Astrocyte (in vitro differentiated cells and primary cell): ENCODE measurements at regions not wholly inside any gene's neighbourhood (a gene's known extent, or its start where the extent isn't known, plus 50 kb on each side); places are given as distances from the start of the nearest gene placed in this dataset.

ENCODE experiments used
- DNase-seq: peaks from one replicate; pipeline ENCODE4 v3.0.0-alpha.2; 2010; ENCODE audit warnings: low read depth
- FAIRE-seq: peaks from 2 replicates; lab custom pipeline; 2011; peaks lifted over from hg19 to GRCh38; lab: Jason Lieb, UNC
- H2AFZ ChIP-seq: 2 replicates; pipeline ENCODE4 v1.6.0; 2012; ENCODE audit warnings: low read depth, low read length, inconsistent platforms
- H3K27ac ChIP-seq: 2 replicates; pipeline ENCODE4 v1.5.1; 2011; ENCODE audit warnings: low read depth, low read length, inconsistent platforms
- H3K27me3 ChIP-seq: 2 replicates; pipeline ENCODE4 v1.6.0; 2011; ENCODE audit warnings: low read length, inconsistent platforms; ENCODE audit not compliant: insufficient read depth
- H3K36me3 ChIP-seq: 2 replicates; pipeline ENCODE4 v1.5.1; 2011; ENCODE audit warnings: low read length, inconsistent platforms; ENCODE audit not compliant: insufficient read depth
- H3K4me1 ChIP-seq: 2 replicates; pipeline ENCODE4 v1.5.1; 2011; ENCODE audit warnings: low read length, inconsistent platforms; ENCODE audit not compliant: insufficient read depth
- H3K4me2 ChIP-seq: 2 replicates; pipeline ENCODE4 v1.6.0; 2012; ENCODE audit warnings: low read length, inconsistent platforms
- H3K4me3 ChIP-seq: 2 replicates; pipeline ENCODE4 v1.5.1; 2011; ENCODE audit warnings: low read depth, mild to moderate bottlenecking, low read length, inconsistent platforms; ENCODE audit not compliant: insufficient read depth
- H3K79me2 ChIP-seq: 2 replicates; pipeline ENCODE4 v1.6.0; 2012; ENCODE audit warnings: mild to moderate bottlenecking, low read length, inconsistent platforms; ENCODE audit not compliant: insufficient read depth
- H3K9ac ChIP-seq: 2 replicates; pipeline ENCODE4 v1.6.0; 2012; ENCODE audit warnings: mild to moderate bottlenecking, low read length, inconsistent platforms
- H3K9me3 ChIP-seq: 2 replicates; pipeline ENCODE4 v1.5.1; 2012; ENCODE audit warnings: low read depth, mild to moderate bottlenecking, low read length, inconsistent platforms; ENCODE audit not compliant: insufficient read depth
- H4K20me1 ChIP-seq: 2 replicates; pipeline ENCODE4 v1.6.0; 2012; ENCODE audit warnings: low read length, inconsistent platforms; ENCODE audit not compliant: insufficient read depth
- H3K27ac Mint-ChIP-seq: one replicate; pipeline ENCODE4 v1.8.0; 2021; ENCODE audit warnings: mild to moderate bottlenecking, mixed read lengths; ENCODE audit not compliant: unreplicated experiment
- H3K27me3 Mint-ChIP-seq: one replicate; pipeline ENCODE4 v1.8.0; 2021; ENCODE audit warnings: low read depth, mixed read lengths; ENCODE audit not compliant: unreplicated experiment
- H3K36me3 Mint-ChIP-seq: one replicate; pipeline ENCODE4 v1.8.0; 2021; ENCODE audit warnings: low read depth, mixed read lengths; ENCODE audit not compliant: unreplicated experiment
- H3K4me1 Mint-ChIP-seq: one replicate; pipeline ENCODE4 v1.8.0; 2021; ENCODE audit warnings: low read depth, mixed read lengths; ENCODE audit not compliant: unreplicated experiment
- H3K4me3 Mint-ChIP-seq: one replicate; pipeline ENCODE4 v1.8.0; 2021; ENCODE audit warnings: mild to moderate bottlenecking, moderate library complexity, mixed read lengths; ENCODE audit not compliant: unreplicated experiment
- H3K9me3 Mint-ChIP-seq: one replicate; pipeline ENCODE4 v1.8.0; 2021; ENCODE audit warnings: mild to moderate bottlenecking, mixed read lengths; ENCODE audit not compliant: unreplicated experiment
- EZH2 ChIP-seq: IDR thresholded peaks from 2 replicates; pipeline ENCODE4 v1.6.1; 2012; ENCODE audit warnings: mild to moderate bottlenecking, low read length, inconsistent platforms; ENCODE audit not compliant: insufficient read depth
- TF ChIP-seq, protein P1 (sequence below): IDR thresholded peaks from 2 replicates; pipeline ENCODE4 v1.5.1; 2011; ENCODE audit warnings: low read depth, mild to moderate bottlenecking, inconsistent platforms, low read length, moderate library complexity; ENCODE audit not compliant: insufficient read depth

DNA sequence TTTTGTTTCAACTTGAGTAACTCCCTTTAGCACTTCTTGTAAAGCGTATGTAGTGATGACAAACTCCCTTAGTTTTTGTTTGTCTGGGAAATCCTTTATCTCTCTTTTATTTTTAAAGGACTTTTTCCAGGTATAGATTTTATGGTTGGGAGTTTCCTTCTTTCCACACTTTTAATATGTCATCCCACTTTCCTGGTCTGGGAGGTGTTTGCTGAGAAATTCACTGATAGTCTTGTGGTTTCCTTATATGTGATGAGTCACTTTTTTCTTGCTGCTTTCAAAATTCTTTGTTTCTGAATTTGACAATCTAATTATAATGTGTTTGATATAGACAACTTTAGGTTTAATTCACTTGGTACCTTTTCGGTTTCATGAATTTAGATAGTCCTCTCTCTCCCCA lies 353.9 kb downstream of the GPAT3 start:
- Histone ChIP-seq H3K36me3 (no peaks in the 10 kb centered on the region), H3K4me3 (peak overlapping the region; percentile 21), H3K9ac (peak overlapping the region; percentile 74), H3K79me2 (no peaks in the 10 kb centered on the region), H4K20me1 (no peaks in the 10 kb centered on the region), H3K27ac (peak overlapping the region; percentile 85), H3K9me3 (no peaks in the 10 kb centered on the region), H3K4me1 (peaks cover 9% of the 10 kb centered on the region), H2AFZ (no peak overlapping the region), H3K4me2 (peak overlapping the region; percentile 81), H3K27me3 (no peaks in the 10 kb centered on the region)
- H3K36me3 Mint-ChIP-seq: no peaks in the 10 kb centered on the region
- peaks cover 3% of the 10 kb centered on the region for H3K9me3 Mint-ChIP-seq
- TF ChIP-seq EZH2: no peak
- TF ChIP-seq, protein P1, sequence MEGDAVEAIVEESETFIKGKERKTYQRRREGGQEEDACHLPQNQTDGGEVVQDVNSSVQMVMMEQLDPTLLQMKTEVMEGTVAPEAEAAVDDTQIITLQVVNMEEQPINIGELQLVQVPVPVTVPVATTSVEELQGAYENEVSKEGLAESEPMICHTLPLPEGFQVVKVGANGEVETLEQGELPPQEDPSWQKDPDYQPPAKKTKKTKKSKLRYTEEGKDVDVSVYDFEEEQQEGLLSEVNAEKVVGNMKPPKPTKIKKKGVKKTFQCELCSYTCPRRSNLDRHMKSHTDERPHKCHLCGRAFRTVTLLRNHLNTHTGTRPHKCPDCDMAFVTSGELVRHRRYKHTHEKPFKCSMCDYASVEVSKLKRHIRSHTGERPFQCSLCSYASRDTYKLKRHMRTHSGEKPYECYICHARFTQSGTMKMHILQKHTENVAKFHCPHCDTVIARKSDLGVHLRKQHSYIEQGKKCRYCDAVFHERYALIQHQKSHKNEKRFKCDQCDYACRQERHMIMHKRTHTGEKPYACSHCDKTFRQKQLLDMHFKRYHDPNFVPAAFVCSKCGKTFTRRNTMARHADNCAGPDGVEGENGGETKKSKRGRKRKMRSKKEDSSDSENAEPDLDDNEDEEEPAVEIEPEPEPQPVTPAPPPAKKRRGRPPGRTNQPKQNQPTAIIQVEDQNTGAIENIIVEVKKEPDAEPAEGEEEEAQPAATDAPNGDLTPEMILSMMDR: no peak
- peak overlapping the region; percentile 78 for H3K4me3 Mint-ChIP-seq
- H3K4me1 Mint-ChIP-seq: peaks cover 21% of the 10 kb centered on the region
- DNase-seq (peak; percentile 86), FAIRE-seq (no peak)
- peak overlapping the region; percentile 99 for H3K27ac Mint-ChIP-seq
- H3K27me3 Mint-ChIP-seq: no peaks in the 10 kb centered on the region

GRCh38 chr4:83885256-83886182 lies 349.6 kb downstream of the GPAT3 start:
- Histone ChIP-seq H3K27ac (no peak overlapping the region), H3K27me3 (no peaks in the 10 kb centered on the region), H3K79me2 (no peaks in the 10 kb centered on the region), H2AFZ (no peak overlapping the region), H3K4me1 (peaks cover 5% of the 10 kb centered on the region), H3K4me3 (no peak overlapping the region), H4K20me1 (no peaks in the 10 kb centered on the region), H3K9ac (no peak overlapping the region), H3K9me3 (no peaks in the 10 kb centered on the region), H3K36me3 (no peaks in the 10 kb centered on the region), H3K4me2 (no peak overlapping the region)
- Mint-ChIP-seq H3K9me3 (peaks cover 3% of the 10 kb centered on the region), H3K36me3 (no peaks in the 10 kb centered on the region), H3K4me3 (no peak overlapping the region), H3K4me1 (peaks cover 11% of the 10 kb centered on the region), H3K27me3 (no peaks in the 10 kb centered on the region), H3K27ac (no peak overlapping the region)
- FAIRE-seq (no peak), DNase-seq (no peak)
- TF ChIP-seq EZH2: no peak
- TF ChIP-seq, protein P1: no peak

DNA sequence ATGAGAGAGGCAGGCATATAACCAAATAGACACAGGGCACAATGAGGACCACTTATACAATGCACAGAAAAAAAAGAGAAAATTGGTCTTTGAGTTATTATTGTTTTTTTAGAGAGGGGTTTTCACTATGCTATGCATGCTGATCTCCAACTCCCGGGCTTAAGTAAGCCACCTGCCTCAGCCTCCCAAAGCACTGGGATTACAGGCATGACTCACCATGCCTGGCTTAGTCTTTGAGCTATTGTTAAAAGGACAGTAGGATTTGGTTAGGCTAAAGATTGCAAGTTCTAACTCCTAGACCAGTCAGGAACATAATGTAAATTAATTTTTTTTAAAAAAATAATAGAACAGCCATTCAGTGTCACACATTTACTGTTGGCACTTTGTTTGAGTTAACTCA lies 340.1 kb downstream of the GPAT3 start:
- no peaks in the 10 kb centered on the region for H3K9me3 ChIP-seq
- TF ChIP-seq, protein P1: no peak
- no peak for TF ChIP-seq EZH2
- H3K27me3 ChIP-seq: no peaks in the 10 kb centered on the region
- H3K36me3 ChIP-seq: no peaks in the 10 kb centered on the region
- H3K27ac ChIP-seq: no peak overlapping the region
- no peak overlapping the region for H3K27ac Mint-ChIP-seq
- H3K4me1 ChIP-seq: no peaks in the 10 kb centered on the region
- H3K79me2 ChIP-seq: no peaks in the 10 kb centered on the region
- peak; percentile 21 for DNase-seq
- H3K4me2 ChIP-seq: no peak overlapping the region
- FAIRE-seq: no peak
- H3K4me1 Mint-ChIP-seq: no peaks in the 10 kb centered on the region
- no peak overlapping the region for H3K9ac ChIP-seq
- no peaks in the 10 kb centered on the region for H3K9me3 Mint-ChIP-seq
- no peaks in the 10 kb centered on the region for H3K27me3 Mint-ChIP-seq
- no peaks in the 10 kb centered on the region for H4K20me1 ChIP-seq
- no peak overlapping the region for H3K4me3 Mint-ChIP-seq
- no peak overlapping the region for H2AFZ ChIP-seq
- no peaks in the 10 kb centered on the region for H3K36me3 Mint-ChIP-seq
- no peak overlapping the region for H3K4me3 ChIP-seq
